Omental fat pad (tissue), 3 donors: ENCODE measurements at regions not wholly inside any gene's neighbourhood (a gene's known extent, or its start where the extent isn't known, plus 50 kb on each side); places are given as distances from the start of the nearest gene placed in this dataset.

Experiments
- ATAC-seq: fragments of 150-250 bp; one replicate; pipeline ENCODE4 v1.9.1; 2016; ENCODE audit warnings: mild to moderate bottlenecking, moderate library complexity; ENCODE audit not compliant: low FRiP score
- DNase-seq: peaks from one replicate; pipeline ENCODE4 v3.0.0-alpha.2; 2019; ENCODE audit warnings: low spot score
- TF ChIP-seq, protein P1 (sequence below), 3 donors: fragments of 450-650 bp; IDR thresholded peaks; one replicate each; pipeline ENCODE4 v1.5.1; 2016 to 2017; ENCODE audit warnings: antibody characterized with exemption in 3 of 3, mild to moderate bottlenecking in 3 of 3, moderate library complexity in 2 of 3

DNA sequence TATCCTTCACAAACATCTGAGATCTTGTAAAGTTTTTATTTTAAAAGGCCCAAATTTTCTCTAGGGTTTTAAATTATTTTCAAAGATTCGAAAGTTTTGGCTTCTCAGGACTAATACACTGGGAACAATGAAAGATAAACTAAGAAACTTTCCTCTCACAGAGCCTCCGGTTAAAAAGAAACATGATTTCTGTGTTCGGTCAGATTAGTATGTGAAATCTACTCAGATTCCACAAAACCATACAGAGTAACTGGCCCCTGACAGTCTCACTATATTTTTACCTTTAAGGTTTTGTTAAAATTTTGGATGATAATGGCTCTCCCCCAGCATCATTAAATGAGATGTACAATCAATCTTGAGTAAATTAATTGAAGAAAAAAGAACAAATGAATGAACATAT is 471.0 kb downstream of the COL12A1 start:
- DNase-seq (no peak), ATAC-seq (no peak)
- TF ChIP-seq, protein P1, sequence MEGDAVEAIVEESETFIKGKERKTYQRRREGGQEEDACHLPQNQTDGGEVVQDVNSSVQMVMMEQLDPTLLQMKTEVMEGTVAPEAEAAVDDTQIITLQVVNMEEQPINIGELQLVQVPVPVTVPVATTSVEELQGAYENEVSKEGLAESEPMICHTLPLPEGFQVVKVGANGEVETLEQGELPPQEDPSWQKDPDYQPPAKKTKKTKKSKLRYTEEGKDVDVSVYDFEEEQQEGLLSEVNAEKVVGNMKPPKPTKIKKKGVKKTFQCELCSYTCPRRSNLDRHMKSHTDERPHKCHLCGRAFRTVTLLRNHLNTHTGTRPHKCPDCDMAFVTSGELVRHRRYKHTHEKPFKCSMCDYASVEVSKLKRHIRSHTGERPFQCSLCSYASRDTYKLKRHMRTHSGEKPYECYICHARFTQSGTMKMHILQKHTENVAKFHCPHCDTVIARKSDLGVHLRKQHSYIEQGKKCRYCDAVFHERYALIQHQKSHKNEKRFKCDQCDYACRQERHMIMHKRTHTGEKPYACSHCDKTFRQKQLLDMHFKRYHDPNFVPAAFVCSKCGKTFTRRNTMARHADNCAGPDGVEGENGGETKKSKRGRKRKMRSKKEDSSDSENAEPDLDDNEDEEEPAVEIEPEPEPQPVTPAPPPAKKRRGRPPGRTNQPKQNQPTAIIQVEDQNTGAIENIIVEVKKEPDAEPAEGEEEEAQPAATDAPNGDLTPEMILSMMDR (IDR thresholded peaks at IDR 0.05): no peak

DNA sequence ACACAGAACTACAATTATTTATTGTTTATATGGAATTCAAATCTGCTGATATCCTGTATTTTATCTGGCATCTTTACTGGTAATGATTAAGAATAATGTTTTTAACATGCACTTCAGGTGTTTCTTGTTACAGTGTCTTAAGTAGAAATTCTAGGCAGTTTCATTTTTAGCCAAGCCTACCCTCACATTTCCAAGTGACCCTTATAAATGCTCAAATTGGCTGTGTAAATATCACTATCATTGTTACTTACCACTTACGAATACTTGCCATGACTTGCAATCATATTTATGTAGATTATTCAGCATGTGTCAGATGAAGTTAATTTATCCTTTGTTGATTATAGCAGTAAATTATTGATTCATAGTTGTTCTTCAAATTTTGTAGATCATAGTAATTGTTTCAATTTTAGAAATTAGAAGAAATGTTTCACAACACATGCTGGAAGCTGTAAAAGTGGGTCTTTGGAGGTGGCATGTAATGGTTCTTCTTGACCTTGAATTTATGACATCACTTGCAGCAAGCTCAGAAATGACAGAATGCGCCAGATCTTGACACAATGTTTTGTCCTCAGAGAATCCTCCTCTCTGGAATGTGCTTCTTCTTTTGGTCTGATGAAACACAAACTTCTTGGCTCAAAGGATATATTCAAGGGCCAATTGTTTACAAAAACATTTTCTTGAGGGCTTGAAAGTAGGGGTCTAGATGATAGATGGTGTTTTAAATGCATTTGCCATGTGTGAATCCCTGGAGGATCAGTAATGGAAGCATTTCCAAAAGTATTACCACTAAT is 471.8 kb downstream of the COL12A1 start:
- DNase-seq (no peak), ATAC-seq (no peak)
- TF ChIP-seq, protein P1 (IDR thresholded peaks at IDR 0.05): no peak

- ATAC-seq (no peak), DNase-seq (no peak)
- TF ChIP-seq, protein P1 (IDR thresholded peaks at IDR 0.05): no peak
These were observed 473.9 kb downstream of the COL12A1 start for GRCh38 chr6:74731931-74732330.

- TF ChIP-seq, protein P1 (IDR thresholded peaks at IDR 0.05): no peak
- ATAC-seq (no peak), DNase-seq (no peak)
These were observed 474.6 kb downstream of the COL12A1 start for GRCh38 chr6:74731204-74731603.

- ATAC-seq: no peak
- DNase-seq: no peak
- TF ChIP-seq, protein P1 (IDR thresholded peaks at IDR 0.05): no peak
These were observed 484.9 kb downstream of the COL12A1 start for GRCh38 chr6:74720923-74721322.

- TF ChIP-seq, protein P1 (IDR thresholded peaks at IDR 0.05): no peak
- DNase-seq (no peak), ATAC-seq (no peak)
These were observed 488.3 kb downstream of the COL12A1 start for GRCh38 chr6:74717591-74717990.
